DMS153 treated with DMSO at 0.1 percent for 48 hours (cell line): ENCODE measurements at regions not wholly inside any gene's neighbourhood (a gene's known extent, or its start where the extent isn't known, plus 50 kb on each side); places are given as distances from the start of the nearest gene placed in this dataset.
"Not testable (repeated sequence)": the region's sequence is repeated elsewhere in the genome, so short reads cannot be mapped to it uniquely, and the experiment has no call there.

Experiments used
- DNase-seq: peaks from one replicate; lab custom pipeline; 2025; ENCODE audit not compliant: unreplicated experiment; lab: John Stamatoyannopoulos, UW

DNA sequence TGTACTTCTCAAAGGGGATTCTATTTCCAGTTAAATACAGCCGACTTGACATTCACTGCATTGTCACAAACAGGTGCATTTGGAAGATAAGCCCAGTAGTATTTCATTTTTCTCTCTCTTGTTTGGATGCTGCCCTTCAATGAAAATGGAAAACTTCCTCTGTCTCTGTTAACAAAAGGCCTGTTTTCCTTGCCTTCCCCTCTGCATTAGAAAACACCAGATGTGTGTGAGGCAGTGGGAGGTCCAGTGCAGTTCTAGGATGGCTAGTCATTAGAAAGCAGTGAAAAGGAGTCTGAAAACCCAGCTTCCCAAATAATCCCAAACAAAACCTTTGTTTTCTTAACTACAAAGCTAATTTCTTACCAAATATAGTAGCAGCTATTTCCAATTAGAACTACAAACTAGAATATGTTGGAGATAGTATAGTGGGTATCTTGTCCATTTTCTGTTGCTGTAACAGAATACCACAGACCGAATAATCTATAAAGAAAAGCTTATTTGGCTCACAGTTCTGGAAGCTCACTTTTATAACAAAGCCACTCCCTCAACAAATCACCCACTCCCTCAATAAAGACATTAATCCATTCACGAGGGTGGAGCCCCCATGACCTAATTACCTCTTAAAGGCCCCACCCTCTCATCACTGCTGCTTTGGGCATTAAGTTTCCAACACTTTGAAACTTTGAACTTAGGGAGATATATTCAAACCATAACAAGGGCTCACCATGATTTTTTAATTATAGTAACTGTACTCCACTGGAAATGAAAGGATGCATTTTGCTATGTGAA lies 452.1 kb upstream of the RPS6KA3 start:
- DNase-seq = no peak

DNA sequence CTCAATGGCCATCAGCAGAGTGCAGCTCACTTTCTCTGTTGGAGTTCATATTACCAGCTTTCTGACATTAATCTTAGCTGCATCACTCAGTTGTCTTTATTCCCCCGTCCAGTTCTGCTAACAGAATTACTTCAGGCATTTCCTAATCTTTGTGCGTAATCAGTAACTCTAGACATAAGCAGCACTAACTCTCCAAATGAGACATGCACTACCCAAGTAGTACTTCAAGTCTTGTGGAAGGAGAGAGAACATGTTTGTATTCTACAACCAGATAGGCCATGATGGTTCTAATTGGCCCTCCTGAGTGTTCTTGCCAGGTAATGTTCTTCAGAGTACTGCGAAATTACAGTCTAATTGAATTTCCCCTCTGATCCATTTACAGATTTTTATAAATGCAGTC lies 448.5 kb upstream of the RPS6KA3 start:
- no peak for DNase-seq

- no peak for DNase-seq
Observed at GRCh38 chrX:20712811-20713210, 446.1 kb upstream of the RPS6KA3 start.

- DNase-seq = no peak
Observed at GRCh38 chrX:20711366-20711765, 444.7 kb upstream of the RPS6KA3 start.

GRCh38 chrX:20693078-20693477 lies 426.4 kb upstream of the RPS6KA3 start:
- DNase-seq = no peak

GRCh38 chrX:20686256-20686655 lies 419.5 kb upstream of the RPS6KA3 start:
- DNase-seq = no peak

DNA sequence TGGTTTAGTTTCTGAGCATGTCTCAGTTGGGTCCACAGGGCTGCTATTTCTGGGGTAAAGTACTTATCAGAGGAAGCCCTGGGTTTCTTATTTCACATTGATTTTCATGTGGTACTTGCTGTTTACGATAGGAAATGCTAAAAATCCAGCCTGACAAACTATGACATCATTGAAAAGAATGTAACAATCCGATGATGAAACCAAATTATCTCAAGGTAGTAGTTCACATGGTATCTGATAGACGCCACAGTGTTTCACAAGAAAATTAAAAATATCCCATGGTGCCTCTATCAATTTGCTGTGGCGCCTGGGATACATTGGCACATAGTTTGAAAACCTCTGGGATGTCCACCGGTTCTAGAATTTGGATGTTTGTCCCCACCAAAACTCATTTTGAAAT lies 418.9 kb upstream of the RPS6KA3 start:
- no peak for DNase-seq

- DNase-seq = no peak
Observed at GRCh38 chrX:20681683-20682082, 415.0 kb upstream of the RPS6KA3 start.

DNA sequence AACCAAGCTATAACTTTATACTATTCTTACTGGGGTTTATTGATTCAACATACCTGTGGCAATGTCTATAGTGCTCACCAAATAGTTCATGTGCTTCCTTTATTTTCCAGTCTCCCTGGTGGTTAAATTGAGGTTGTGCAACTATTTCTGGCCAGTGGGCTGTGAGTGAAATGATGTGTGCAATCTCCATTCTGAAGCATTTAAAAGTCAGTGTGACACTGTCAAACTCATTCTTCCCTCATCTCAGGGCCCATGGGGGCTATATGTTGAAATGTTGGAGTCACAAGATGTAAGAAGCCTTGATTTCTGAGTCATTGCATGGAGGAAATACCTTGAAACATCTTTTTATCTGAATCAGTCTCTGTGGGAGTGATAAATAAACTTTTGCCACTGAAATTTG lies 414.3 kb upstream of the RPS6KA3 start:
- DNase-seq = no peak

- DNase-seq = no peak
Observed at GRCh38 chrX:20672476-20672875, 405.8 kb upstream of the RPS6KA3 start.

- DNase-seq = not testable (repeated sequence)
Observed at GRCh38 chrX:20671746-20672145, 405.0 kb upstream of the RPS6KA3 start.

DNA sequence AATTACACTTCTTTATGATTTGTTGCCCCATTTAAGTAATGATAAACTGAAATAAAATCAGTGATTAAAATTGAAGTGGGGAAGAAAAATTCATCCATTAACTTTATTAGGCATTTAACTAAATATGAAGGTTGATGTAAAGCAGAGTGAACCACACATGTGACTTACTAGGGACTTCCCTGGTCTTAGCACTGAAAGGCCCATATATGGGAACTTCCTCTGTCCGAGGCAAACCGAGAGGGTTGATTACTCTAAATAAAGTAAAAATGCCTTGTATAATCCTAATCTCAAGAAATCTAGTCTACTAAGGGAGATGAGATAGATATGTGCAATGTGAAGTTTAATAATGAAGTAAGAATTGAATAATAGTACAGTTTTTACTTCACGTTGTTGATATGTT lies 403.9 kb upstream of the RPS6KA3 start:
- no peak for DNase-seq

GRCh38 chrX:20668550-20668949 lies 401.8 kb upstream of the RPS6KA3 start:
- no peak for DNase-seq

- DNase-seq = no peak
Observed at GRCh38 chrX:20666331-20666730, 399.6 kb upstream of the RPS6KA3 start.

DNA sequence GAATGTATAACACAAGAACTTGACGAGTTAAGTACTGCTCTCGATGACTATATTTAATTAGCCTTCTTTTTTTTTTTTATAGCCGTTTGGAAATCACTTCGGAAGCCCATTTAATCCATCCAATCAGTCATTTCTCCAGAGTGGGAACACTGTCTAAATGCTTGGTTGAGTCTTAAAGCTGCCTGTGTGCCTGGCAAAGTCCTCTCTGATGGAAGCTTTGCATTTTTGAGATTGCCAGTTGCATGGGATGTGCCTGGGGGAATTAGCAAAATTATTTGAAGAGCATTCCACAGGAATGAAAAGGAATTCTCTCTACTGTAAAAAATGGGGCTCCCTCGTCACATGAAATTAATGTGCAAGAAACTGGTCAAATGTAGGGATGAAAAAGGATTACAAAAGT lies 398.8 kb upstream of the RPS6KA3 start:
- no peak for DNase-seq

- DNase-seq = no peak
Observed at GRCh38 chrX:20664774-20665173, 398.1 kb upstream of the RPS6KA3 start.

- no peak for DNase-seq
Observed at GRCh38 chrX:20664131-20664530, 397.4 kb upstream of the RPS6KA3 start.

GRCh38 chrX:20663336-20663735 lies 396.6 kb upstream of the RPS6KA3 start:
- DNase-seq = no peak

- DNase-seq = no peak
Observed at GRCh38 chrX:20656721-20657120, 390.0 kb upstream of the RPS6KA3 start.

- DNase-seq = no peak
Observed at GRCh38 chrX:20654596-20655106, 387.9 kb upstream of the RPS6KA3 start.

GRCh38 chrX:20653070-20653469 lies 386.4 kb upstream of the RPS6KA3 start:
- no peak for DNase-seq

DNA sequence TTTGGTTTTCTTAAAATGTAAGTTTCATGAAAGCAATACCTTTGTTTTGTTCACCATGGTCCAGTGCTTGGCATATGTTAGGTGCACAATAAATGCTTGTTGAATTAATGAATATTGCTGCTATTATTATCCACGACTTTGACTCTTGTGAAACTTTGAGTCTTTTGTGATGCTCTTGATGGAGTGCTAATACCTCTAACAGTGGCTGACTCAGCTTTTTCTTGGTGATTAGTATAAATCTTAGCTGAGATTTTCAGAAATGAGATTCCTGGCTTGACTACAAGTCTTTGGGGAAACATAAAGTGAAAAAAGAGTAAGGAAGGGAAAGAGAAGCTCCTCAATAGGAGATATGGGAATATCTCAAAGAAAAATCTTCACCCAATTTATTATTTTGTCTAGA lies 375.2 kb upstream of the RPS6KA3 start:
- DNase-seq = no peak

- no peak for DNase-seq
Observed at GRCh38 chrX:20639115-20639514, 372.4 kb upstream of the RPS6KA3 start.
